ENCODE measurements at regions not wholly inside any gene's neighbourhood (a gene's known extent, or its start where the extent isn't known, plus 50 kb on each side); places are given as distances from the start of the nearest gene placed in this dataset.

- Histone ChIP-seq H3K9me3 (ENCODE audit: insufficient read depth, low read length) (no peaks in the 10 kb centered on the region), H3K27me3 (ENCODE audit: low read length) (no peaks in the 10 kb centered on the region), H3K9me2 (replicated peaks; ENCODE audit: insufficient read depth, low read length) (no peaks in the 10 kb centered on the region)
These were observed 271.4 kb upstream of the POT1 start for GRCh38 chr7:125201002-125201401.

GRCh38 chr7:125197731-125198393 is 268.2 kb upstream of the POT1 start:
- H2AFZ ChIP-seq (ENCODE audit: low read depth, low read length, severe bottlenecking) = no peak overlapping the region
- no peaks in the 10 kb centered on the region for H4K20me1 ChIP-seq (ENCODE audit: low read depth, low read length)
- H3K4me2 ChIP-seq (ENCODE audit: low read depth, low read length, poor library complexity, severe bottlenecking) = no peak overlapping the region
- H3K9me3 ChIP-seq (ENCODE audit: insufficient read depth, low read length) = no peaks in the 10 kb centered on the region
- H3F3A ChIP-seq (ENCODE audit: insufficient read depth) = no peaks in the 10 kb centered on the region
- no peak overlapping the region for H3K4me3 ChIP-seq (ENCODE audit: insufficient read depth, low read length, poor library complexity, severe bottlenecking)
- H3K9me2 ChIP-seq (replicated peaks; ENCODE audit: insufficient read depth, low read length) = no peaks in the 10 kb centered on the region
- H3K27ac ChIP-seq (ENCODE audit: low read depth, low read length) = no peak overlapping the region
- no peaks in the 10 kb centered on the region for H3K36me3 ChIP-seq (ENCODE audit: low read length)
- H3K9ac ChIP-seq (ENCODE audit: low read length) = no peak overlapping the region
- TF ChIP-seq EZH2phosphoT487 (conservative IDR thresholded peaks at IDR 0.05; ENCODE audit: low read length) = no peak
- TF ChIP-seq CTCF (IDR thresholded peaks at IDR 0.05; ENCODE audit: insufficient read depth, low read length, poor library complexity, severe bottlenecking) = no peak
- no peaks in the 10 kb centered on the region for H3K79me2 ChIP-seq (ENCODE audit: insufficient read depth, low read length)
- H3K27me3 ChIP-seq (ENCODE audit: low read length) = no peaks in the 10 kb centered on the region

More at GRCh38 chr7:125201002-125201401, 271.4 kb upstream of the POT1 start:
- Histone ChIP-seq H3K4me3 (ENCODE audit: insufficient read depth, low read length, poor library complexity, severe bottlenecking) (no peak overlapping the region), H3F3A (ENCODE audit: insufficient read depth) (no peaks in the 10 kb centered on the region), H3K4me2 (ENCODE audit: low read depth, low read length, poor library complexity, severe bottlenecking) (no peak overlapping the region), H3K79me2 (ENCODE audit: insufficient read depth, low read length) (no peaks in the 10 kb centered on the region), H3K9ac (ENCODE audit: low read length) (no peak overlapping the region), H4K20me1 (ENCODE audit: low read depth, low read length) (no peaks in the 10 kb centered on the region), H3K36me3 (ENCODE audit: low read length) (no peaks in the 10 kb centered on the region), H2AFZ (ENCODE audit: low read depth, low read length, severe bottlenecking) (no peak overlapping the region), H3K27ac (ENCODE audit: low read depth, low read length) (no peak overlapping the region)
- TF ChIP-seq EZH2phosphoT487 (conservative IDR thresholded peaks at IDR 0.05; ENCODE audit: low read length) (no peak), CTCF (IDR thresholded peaks at IDR 0.05; ENCODE audit: insufficient read depth, low read length, poor library complexity, severe bottlenecking) (no peak)

GRCh38 chr7:125195156-125195555 is 265.5 kb upstream of the POT1 start:
- TF ChIP-seq EZH2phosphoT487 (conservative IDR thresholded peaks at IDR 0.05; ENCODE audit: low read length) (no peak), CTCF (IDR thresholded peaks at IDR 0.05; ENCODE audit: insufficient read depth, low read length, poor library complexity, severe bottlenecking) (no peak)
- H3K9me2 ChIP-seq (replicated peaks; ENCODE audit: insufficient read depth, low read length) = no peaks in the 10 kb centered on the region
- no peaks in the 10 kb centered on the region for H3F3A ChIP-seq (ENCODE audit: insufficient read depth)
- no peaks in the 10 kb centered on the region for H3K36me3 ChIP-seq (ENCODE audit: low read length)
- no peaks in the 10 kb centered on the region for H3K79me2 ChIP-seq (ENCODE audit: insufficient read depth, low read length)
- no peak overlapping the region for H3K4me3 ChIP-seq (ENCODE audit: insufficient read depth, low read length, poor library complexity, severe bottlenecking)
- H3K9me3 ChIP-seq (ENCODE audit: insufficient read depth, low read length) = no peaks in the 10 kb centered on the region
- no peak overlapping the region for H3K9ac ChIP-seq (ENCODE audit: low read length)
- H2AFZ ChIP-seq (ENCODE audit: low read depth, low read length, severe bottlenecking) = no peak overlapping the region
- H3K4me2 ChIP-seq (ENCODE audit: low read depth, low read length, poor library complexity, severe bottlenecking) = no peak overlapping the region
- H3K27me3 ChIP-seq (ENCODE audit: low read length) = no peaks in the 10 kb centered on the region
- H4K20me1 ChIP-seq (ENCODE audit: low read depth, low read length) = no peaks in the 10 kb centered on the region
- H3K27ac ChIP-seq (ENCODE audit: low read depth, low read length) = no peak overlapping the region
